CD4-positive, alpha-beta T cell treated with Interleukin-15 for 4 hours (primary cell): ENCODE measurements at regions not wholly inside any gene's neighbourhood (a gene's known extent, or its start where the extent isn't known, plus 50 kb on each side); places are given as distances from the start of the nearest gene placed in this dataset.
"Not testable (repeated sequence)": the region's sequence is repeated elsewhere in the genome, so short reads cannot be mapped to it uniquely, and the experiment has no call there.

Experiments used
- DNase-seq: peaks from one replicate; pipeline ENCODE4 v3.0.0-alpha.2; 2020; ENCODE audit warnings: low spot score

DNA sequence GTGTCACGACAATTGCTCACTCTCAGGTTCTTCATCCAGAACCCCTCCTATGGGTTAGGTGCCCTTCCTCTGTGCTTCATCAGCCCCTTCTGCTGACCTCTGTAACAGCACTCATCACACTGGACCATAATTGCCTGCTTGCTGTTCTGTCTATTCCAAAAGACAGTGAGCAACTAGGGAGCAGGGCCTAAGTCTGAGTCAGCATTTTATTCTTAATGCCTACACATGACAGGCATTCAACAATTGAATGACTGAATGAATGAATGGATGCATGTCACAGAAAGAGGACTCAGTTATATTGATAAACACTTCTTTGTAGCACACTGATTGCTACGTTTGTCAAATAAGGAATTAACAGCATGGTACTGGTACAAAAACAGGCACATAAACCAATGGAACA is 317.0 kb downstream of the ZIC3 start:
- no peak for DNase-seq

DNA sequence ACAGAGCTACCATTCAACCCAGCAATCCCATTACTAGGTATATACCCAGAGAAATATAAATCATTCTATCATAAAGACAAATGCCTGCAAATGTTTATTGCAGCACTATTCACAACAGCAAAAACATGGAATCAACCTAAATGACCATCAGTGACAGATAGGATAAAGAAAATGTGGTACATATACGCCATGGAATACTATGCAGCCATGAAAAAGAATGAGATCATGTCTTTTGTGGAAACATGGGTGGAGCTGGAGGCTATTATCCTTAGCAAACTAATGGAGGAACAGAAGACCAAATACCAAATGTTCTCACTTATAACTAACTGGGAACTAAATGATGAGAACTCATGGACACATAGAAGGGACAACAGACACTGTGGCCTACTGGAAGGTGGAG is 318.9 kb downstream of the ZIC3 start:
- DNase-seq = not testable (repeated sequence)

DNA sequence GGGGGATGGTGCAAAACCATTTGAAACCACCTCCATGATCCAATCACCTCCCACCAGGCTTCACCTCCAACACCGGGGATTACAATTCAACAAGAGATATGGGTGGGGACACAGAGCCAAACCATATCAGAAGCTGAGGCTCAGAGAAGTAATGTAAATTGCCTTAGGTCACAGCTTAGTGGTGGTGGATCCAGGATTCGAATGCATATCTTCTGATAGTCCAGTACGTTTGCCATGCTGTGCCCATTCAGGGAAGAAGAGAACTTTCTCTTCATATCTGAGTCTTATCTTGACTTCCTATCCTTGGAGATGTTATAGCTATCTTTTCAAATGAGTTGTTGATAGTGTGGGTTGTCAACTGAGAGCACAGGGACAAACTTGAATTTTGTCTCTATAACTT is 325.5 kb downstream of the ZIC3 start:
- no peak for DNase-seq

DNA sequence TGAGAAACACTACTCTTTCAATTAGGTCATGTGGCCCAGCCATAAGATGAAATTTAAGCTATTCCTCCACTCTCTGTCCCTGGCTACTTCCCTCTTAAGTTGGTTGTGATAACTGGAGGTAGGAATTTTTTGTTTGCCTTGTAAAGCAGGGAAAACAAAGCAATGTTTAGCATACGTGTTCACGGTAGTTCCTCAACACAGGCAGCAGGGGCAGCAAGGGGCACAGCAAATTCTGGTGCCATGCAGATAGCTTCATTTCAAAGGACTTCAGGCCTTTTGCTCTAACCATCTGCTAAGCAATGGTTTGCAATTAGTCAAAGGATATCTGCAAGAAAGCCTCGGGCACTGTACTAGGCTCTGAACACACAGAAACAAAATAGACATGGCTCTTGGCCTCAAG is 330.2 kb downstream of the ZIC3 start:
- DNase-seq = no peak

DNA sequence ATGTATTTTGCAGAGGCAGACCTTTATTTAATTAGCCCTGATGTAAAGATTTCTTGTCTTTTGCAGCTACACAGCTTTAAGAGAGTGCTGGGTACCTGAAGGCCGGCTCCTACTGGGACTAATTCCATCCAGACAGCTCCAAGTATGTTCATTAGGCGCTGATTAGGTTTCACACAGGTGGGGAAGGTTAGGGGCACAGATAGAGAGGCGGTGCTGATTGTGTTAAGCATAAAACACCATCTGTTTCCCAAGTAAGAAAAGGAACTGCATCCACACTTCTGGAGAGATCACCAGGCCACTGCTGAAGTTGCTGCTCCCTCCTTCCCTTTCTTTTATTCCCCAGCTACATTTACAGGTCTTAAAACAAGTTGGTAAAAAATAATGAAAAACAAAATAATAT is 349.5 kb downstream of the ZIC3 start:
- no peak for DNase-seq

DNA sequence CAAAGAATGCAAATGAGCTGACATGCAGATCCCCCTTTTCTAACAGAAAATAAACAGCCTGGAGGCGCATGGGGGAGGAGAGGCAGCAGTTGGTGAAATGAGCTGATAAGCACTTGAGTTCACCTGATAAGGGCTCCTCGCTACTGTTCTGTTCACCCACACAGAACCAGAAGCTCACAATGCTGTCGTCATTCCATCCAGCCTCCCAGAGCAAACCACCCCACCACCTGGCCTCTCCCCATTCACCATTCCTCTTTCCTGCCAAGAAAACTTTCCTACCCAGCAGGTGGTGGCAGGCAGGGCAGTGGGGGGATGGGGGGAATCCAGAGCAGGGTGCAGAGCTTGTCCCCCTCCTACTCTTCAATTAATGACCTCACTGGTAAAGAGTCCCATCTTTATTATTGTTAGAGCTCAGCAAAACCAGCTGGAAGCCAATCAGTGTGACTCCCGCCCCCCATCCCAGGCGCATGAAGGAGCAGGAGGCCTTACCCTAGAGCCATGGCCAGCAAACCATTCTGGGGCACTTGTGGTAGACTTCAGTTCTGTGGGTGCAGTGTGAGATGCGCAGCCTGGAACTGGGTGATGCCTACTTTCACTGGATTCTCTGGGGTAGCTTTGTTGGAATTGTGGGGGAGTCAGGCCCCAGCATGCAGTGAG is 350.3 kb downstream of the ZIC3 start:
- no peak for DNase-seq

DNA sequence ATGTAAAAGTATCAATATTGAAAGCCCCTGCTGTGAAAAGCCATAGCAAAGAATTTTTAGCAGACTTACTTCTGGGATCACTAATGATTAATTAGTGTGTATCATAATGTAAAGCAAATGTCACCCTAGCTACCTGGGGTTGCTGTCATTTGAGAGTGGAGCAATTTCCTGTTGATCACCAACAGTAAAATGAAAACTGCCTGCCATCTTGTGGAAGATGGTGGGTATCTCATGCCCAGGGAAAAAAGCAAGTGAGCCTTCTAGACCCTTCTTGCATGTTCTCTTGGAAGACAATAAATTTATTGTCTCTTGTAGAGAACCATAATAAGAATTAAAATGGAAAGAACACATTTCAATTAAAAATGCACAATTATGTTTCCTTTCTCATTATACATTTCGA is 360.2 kb downstream of the ZIC3 start:
- no peak for DNase-seq

DNA sequence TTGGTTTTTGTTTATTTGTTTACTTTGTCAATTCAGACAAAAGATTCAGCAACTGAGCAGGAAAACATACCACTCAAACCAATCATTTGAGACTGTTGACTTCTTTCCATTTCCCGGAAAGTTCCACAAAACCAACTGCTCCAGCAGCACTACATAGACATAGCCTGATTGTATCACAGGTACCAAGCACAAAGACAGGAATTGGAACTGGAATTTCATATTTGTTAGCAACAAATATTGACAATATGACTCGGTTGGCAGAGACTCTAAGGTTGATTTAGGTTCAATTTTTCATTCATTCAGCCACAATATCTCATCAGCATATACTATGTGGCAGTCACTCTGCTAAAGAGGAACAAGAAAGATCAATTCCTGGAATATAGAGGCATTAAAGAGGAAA is 364.0 kb downstream of the ZIC3 start:
- no peak for DNase-seq

DNA sequence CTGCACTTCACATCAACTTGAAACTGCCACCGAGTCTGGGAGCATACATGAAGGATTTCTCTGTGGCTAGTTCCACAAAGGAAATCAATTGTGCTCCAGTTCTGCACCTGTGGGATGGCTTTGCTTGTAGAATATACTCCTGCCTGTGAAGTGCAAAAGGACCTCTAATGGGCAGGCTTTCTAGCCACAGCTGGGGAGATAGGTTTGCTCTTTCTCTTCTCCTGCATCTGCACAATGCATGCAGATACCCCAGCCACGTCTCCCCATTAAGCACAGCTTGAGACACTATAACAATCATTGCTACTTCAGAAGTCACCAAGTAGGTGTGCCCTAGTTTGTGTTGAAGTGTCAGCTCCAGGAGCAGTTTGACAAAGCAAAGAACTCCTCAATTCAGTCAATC is 364.6 kb downstream of the ZIC3 start:
- no peak for DNase-seq

DNA sequence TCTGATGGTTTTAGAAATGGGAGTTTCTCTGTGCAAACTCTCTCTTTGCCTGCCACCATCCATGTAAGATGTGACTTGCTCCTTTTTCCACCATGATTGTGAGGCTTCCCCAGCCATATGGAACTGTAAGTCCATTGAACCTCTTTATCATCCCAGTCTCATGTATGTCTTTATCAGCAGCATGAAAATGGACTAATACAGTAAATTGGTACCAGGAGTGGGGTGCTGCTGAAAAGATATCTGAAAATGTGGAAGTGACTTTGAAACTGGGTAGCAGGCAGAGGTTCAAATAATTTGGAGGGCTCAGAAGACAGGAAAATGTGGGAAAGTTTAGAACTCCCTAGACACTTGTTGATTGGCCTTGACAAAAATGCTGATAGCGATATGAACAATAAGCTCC is 368.3 kb downstream of the ZIC3 start:
- not testable (repeated sequence) for DNase-seq

DNA sequence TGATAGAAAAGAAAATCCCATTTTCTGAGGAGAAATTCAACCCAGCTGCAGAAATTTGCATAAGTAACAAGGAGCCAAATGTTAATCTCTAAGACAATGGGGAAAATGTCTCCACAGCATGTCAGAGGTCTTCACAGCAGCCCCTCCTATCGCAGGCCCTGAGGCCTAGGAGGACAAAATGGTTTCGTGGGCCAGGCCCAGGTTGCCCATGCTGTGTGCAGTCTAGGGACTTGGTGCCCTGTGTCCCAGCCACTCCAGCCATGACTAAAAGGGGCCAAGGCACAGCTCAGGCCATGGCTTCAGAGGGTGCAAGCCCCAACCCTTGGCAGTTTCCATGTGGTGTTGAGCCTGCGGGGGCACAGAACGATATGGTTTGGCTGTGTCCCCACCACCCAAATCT is 369.0 kb downstream of the ZIC3 start:
- DNase-seq = not testable (repeated sequence)

DNA sequence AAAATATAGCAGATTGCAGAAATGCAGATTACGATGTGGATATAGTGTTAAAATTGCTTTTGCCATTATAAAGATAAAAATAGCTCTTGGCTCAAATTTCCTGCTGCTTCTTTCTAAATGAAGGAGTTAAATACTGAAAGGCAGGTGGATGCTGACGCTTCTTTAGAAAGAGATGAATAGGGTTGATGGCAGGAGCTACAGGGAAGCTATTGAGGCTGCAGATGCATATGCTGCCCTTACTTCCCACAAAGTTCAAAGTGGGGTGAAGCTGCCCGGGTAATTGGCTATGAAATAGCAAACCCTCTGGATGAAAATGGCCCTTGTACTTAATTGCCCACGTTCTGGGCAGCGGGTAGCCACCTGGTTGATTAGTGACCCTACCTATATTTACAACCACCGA is 379.5 kb downstream of the ZIC3 start:
- no peak for DNase-seq

DNA sequence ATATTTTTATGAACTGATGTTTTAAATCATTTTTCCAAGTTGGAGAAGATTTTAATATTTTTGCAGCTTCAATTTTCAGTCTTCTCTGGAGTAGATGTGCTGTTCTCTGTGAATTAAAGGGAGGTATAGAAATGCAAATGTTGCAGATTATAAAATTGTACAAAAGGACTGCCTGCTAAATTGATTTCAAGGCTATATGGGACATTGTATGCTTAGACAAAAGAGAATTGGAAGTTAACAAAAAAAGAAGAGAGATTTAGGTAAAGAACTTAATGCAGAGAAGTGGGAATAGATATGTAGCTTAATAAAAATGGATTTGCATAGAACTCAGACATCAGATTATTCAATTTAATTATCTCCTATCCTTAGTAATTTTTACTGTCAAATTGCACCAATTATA is 403.3 kb downstream of the ZIC3 start:
- DNase-seq = no peak

DNA sequence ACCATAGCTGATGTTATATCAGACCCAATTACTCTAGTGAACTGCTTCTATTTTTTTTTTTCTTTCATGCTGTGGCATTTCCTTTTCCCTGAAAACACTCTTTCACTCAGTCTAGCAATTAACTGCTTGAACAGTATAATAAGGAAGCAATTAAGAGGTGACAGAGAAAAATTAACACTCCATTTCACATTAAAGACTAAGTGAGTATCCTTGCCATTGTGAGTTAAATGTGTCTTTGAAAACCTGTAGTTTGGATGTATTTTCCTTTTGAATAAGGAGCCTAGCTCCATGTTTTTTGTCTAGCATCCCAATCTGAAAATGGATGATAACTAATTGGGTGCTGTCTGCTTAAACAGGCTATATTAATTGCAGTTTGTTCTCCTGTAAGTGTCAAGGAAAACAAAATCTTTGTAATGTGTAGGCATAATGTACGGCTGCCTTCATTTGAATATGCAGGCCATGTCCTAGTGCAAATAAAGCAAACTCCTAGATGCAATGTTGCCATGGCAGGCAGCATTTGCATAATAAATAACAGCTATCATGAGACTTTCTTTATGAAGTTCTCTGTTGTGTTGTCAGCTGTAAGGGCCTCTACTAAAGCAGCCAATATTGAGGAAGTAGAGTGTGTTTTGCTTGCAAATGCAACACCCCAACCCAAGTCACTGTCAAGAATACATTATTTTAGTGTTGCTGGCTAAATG is 416.7 kb downstream of the ZIC3 start:
- DNase-seq = no peak

DNA sequence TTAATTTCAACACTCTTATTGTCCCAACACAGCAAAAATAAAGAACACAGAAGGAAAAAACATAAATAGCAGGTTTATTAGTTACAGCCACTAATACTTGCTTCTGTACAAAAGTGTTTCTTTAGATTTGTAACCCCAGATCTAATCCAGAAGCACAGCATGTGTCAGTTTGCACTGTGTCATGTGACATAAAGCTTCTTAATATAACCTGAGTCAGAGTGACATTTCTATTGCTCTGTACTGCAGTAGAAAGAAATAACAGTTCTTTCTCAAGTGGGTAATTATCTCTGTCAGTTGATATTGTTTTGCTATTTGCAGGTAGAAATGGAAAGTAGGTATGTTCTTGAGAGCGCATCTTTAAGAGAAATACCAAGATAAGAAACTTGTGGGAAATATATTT is 422.5 kb downstream of the ZIC3 start:
- no peak for DNase-seq

DNA sequence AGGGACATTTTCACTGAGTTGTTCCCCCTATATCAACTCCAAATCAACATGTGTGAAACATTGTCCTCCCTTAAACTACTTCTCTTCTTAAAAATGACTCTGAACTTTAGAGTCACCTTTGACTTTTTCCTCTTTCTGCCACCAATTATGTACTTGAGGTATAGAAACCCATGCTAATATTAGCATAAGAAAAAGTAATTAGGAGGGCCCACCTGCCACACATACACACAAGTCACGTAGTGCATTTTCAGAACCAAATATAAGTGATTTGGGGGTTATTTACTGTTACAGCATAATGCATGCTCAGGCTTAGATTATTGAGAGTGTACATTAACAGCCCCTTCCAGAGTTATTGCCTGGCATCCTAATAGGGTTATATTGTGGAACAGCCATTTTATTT is 432.7 kb downstream of the ZIC3 start:
- no peak for DNase-seq

DNA sequence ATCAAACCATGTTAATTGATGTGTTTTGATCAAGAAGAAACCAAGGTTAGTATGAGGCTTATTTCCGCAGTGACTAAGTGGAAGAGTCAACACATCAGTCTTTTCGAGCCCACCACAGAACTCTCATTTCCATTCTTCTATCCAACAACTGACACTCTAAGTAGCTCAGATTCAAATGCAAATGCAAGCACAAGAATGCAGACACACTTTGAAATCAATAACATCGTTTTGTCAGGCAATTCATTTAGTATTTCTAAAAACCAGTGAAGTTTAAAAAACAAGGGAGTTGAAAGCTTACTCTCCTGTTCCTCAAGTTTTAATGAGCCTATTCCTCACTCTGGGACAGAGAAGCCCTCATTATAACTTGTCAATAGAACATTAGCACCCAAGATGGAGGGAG is 433.1 kb downstream of the ZIC3 start:
- no peak for DNase-seq

DNA sequence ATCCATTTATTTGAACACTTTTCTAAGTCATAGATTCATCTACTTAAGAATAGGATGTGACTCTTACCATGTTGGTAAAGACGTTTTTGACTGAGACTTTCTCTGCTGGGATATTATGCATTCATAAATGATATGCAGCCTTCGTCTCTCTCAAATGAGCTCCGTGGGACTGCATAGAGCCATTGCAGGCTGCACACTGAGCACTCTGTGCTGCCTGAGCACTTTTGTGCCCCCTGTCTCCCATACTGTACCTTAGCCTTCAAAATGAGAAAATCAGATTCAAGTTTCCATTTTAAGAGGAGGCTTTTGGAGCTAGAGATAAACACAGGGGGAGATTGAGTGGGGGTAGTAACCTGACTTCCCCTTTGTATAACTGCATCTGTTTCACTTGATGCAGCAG is 433.6 kb downstream of the ZIC3 start:
- DNase-seq = no peak

DNA sequence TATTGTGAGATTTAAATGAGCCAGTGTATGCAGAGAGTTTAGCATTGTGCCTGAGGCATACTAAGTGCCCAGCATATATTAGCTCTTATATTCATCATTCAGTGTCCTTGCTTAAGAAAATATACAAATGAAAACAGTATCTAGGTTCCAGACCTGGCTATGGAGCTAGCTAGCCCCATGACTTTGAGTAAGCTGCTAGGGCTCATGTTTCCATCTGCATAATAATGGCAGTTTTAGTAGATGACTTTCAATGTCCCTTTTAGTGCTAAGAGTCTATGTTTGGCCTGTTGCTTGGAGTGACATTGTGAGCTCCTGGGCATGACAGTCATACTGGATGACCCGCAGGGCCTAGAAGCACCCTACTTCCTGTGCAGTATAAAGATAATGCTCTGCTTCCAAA is 435.3 kb downstream of the ZIC3 start:
- no peak for DNase-seq

DNA sequence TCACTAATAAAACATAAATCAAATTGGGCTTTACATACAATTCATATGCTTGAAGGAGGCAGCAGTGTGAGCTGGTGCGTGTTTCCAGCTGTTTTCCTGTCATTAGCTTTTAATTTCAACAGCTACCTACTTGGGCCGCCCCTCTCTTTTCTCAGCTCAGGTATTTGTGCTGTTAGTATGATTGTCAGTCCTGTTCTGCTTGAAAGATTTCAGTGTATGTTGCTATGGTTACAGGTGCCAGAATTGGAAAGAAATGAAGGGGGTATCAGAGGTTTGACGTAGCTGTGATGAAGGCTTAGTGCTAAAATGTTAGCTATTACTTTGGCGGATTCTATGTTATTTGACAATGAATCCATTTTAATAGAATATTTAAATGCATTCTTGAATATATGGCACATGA is 440.3 kb downstream of the ZIC3 start:
- DNase-seq = no peak

DNA sequence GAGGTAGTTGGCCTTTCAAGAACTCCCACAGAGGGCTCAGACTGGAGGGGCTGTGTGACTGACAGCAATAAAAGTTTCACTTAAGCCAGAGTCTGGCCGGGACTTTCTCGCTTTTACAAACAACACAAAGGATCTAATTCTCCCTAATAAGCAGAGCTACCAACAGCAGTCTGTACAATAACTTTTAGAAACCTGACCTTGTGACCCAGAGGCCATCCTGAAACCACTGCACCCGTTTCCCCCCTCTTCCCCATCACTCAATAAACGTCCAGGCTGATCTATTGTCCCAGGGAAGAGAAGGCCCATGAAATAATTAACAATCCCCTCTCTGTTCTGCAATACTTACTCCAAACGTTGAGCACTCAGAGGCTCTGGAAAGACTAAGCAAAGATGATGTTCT is 442.4 kb downstream of the ZIC3 start:
- DNase-seq = no peak

DNA sequence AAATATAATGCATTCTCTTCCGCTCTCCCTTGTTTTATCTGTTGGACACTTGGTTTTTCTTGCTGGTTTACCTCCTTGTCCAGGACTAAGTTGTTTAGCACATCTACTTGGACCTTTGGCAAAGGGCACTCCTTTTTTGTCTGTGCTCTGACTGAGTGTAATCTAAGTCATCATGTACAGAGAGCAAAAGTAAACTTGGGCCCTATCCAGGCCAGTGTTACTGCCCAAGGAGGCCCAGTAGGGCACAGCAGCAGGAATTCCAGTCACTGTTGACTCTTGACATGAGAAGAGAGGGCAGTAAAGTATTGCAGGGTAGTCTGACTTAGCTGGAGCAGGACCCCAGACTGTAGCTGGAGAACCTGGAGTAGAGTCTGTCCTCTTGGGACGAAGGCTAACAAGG is 445.5 kb downstream of the ZIC3 start:
- DNase-seq = no peak

DNA sequence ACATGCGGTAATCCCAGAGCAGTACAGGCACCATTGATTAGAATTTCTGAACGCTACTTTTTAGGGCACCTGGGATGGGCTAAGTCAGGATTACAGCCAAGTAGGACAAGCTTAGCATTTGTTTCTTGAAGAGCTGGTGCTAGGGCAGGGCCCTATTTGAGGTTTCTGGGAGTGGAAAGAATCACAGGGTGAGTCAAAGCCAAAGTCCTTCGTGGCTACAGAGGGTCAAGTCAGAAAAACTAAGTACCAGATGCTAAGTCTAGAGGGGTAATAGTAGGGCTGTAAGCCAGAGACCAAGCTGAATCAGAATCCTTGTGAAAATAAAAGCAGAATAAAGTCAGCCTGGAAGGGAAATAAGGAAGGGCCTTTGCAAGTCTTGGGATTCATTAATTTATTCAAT is 448.6 kb downstream of the ZIC3 start:
- no peak for DNase-seq

DNA sequence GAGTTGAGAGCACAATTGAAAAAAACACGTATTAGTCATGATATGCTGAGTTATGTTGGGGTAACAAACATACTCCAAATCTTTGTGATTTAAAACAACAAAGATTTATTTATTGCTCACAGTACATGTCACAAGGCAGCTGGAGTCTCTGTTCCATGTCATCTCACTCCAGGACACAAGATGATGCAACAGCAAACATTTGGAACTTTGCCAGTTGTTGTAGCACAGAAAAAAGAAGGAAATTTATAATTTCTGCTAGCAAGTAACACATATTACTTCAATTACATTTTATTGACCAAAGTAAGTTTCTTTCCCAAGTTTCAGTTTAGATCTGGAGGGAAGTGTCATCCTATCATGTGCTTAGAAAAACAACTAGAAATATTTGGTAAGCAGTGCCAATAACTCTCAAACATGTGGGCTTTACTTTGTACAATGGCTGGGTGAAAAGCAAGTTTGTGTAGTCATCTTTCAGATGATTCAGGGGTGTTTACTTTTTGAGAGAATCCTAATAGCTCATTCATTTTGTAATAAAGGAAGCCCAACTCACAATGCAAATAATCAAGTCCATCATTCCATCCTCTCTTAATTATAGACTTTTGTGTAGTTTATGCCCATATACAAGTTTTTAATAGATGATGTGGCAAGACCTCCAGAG is 452.3 kb downstream of the ZIC3 start:
- no peak for DNase-seq
